Activated T-cell treated with anti-CD3 and anti-CD28 coated beads, Interleukin-2, amount 50 U/mL, for 4 hours (primary cell): ENCODE measurements at regions not wholly inside any gene's neighbourhood (a gene's known extent, or its start where the extent isn't known, plus 50 kb on each side); places are given as distances from the start of the nearest gene placed in this dataset.
"Not testable (repeated sequence)": the region's sequence is repeated elsewhere in the genome, so short reads cannot be mapped to it uniquely, and the experiment has no call there.

ENCODE experiments used
- ATAC-seq, 2 donors: fragments of 200-7000 bp; cut with Tn5 transposase; one replicate each; pipeline ENCODE4 v1.10.0; 2021
- DNase-seq: peaks from one replicate; pipeline ENCODE4 v3.0.0-alpha.2; 2020
- H3K27me3 Mint-ChIP-seq: one replicate; pipeline ENCODE4 v1.8.0; 2021; ENCODE audit warnings: low read depth, mixed read lengths
- H3K36me3 Mint-ChIP-seq: one replicate; pipeline ENCODE4 v1.8.0; 2022; ENCODE audit warnings: mixed read lengths; ENCODE audit not compliant: insufficient read depth
- H3K4me1 Mint-ChIP-seq: one replicate; pipeline ENCODE4 v1.8.0; 2021; ENCODE audit warnings: low read depth, mixed read lengths
- H3K4me3 Mint-ChIP-seq: one replicate; pipeline ENCODE4 v1.8.0; 2021; ENCODE audit warnings: mild to moderate bottlenecking, moderate library complexity, mixed read lengths
- H3K9me3 Mint-ChIP-seq: one replicate; pipeline ENCODE4 v1.8.0; 2021; ENCODE audit warnings: mixed read lengths

GRCh38 chr6:169086020-169086419, 167.6 kb downstream of the THBS2 start:
- no peaks in the 10 kb centered on the region for H3K27me3 Mint-ChIP-seq
- no peak for ATAC-seq
- H3K9me3 Mint-ChIP-seq: peaks cover 19% of the 10 kb centered on the region
- no peaks in the 10 kb centered on the region for H3K4me1 Mint-ChIP-seq
- no peaks in the 10 kb centered on the region for H3K36me3 Mint-ChIP-seq
- H3K4me3 Mint-ChIP-seq: no peak overlapping the region
- DNase-seq: no peak

GRCh38 chr6:169085466-169085865, 168.2 kb downstream of the THBS2 start:
- H3K4me1 Mint-ChIP-seq: no peaks in the 10 kb centered on the region
- H3K27me3 Mint-ChIP-seq: no peaks in the 10 kb centered on the region
- H3K4me3 Mint-ChIP-seq: no peak overlapping the region
- DNase-seq (no peak), ATAC-seq (no peak)
- peaks cover 13% of the 10 kb centered on the region for H3K9me3 Mint-ChIP-seq
- H3K36me3 Mint-ChIP-seq: no peaks in the 10 kb centered on the region

GRCh38 chr6:169084557-169084956, 169.1 kb downstream of the THBS2 start:
- H3K36me3 Mint-ChIP-seq, H3K9me3 Mint-ChIP-seq, H3K4me3 Mint-ChIP-seq, ATAC-seq, H3K27me3 Mint-ChIP-seq, H3K4me1 Mint-ChIP-seq, DNase-seq: not testable (repeated sequence)

- H3K27me3 Mint-ChIP-seq: no peaks in the 10 kb centered on the region
- H3K4me3 Mint-ChIP-seq: no peak overlapping the region
- DNase-seq: no peak
- no peaks in the 10 kb centered on the region for H3K36me3 Mint-ChIP-seq
- H3K4me1 Mint-ChIP-seq: no peaks in the 10 kb centered on the region
- no peak for ATAC-seq
- H3K9me3 Mint-ChIP-seq: peaks cover 4% of the 10 kb centered on the region
Observed at GRCh38 chr6:169084067-169084466, 169.6 kb downstream of the THBS2 start.

GRCh38 chr6:169083508-169083874, 170.2 kb downstream of the THBS2 start:
- no peaks in the 10 kb centered on the region for H3K27me3 Mint-ChIP-seq
- DNase-seq (no peak), ATAC-seq (no peak)
- H3K36me3 Mint-ChIP-seq: no peaks in the 10 kb centered on the region
- no peak overlapping the region for H3K4me3 Mint-ChIP-seq
- no peaks in the 10 kb centered on the region for H3K4me1 Mint-ChIP-seq
- no peaks in the 10 kb centered on the region for H3K9me3 Mint-ChIP-seq

- Mint-ChIP-seq H3K4me1 (no peaks in the 10 kb centered on the region), H3K9me3 (no peaks in the 10 kb centered on the region), H3K4me3 (no peak overlapping the region), H3K36me3 (no peaks in the 10 kb centered on the region), H3K27me3 (no peaks in the 10 kb centered on the region)
- ATAC-seq (peak in 1 of 2 donors; percentile 10), DNase-seq (no peak)
Observed at GRCh38 chr6:169082817-169083507, 170.7 kb downstream of the THBS2 start.

- no peaks in the 10 kb centered on the region for H3K27me3 Mint-ChIP-seq
- H3K36me3 Mint-ChIP-seq: no peaks in the 10 kb centered on the region
- no peaks in the 10 kb centered on the region for H3K4me1 Mint-ChIP-seq
- DNase-seq (no peak), ATAC-seq (no peak)
- no peaks in the 10 kb centered on the region for H3K9me3 Mint-ChIP-seq
- H3K4me3 Mint-ChIP-seq: no peak overlapping the region
Observed at GRCh38 chr6:169082093-169082492, 171.6 kb downstream of the THBS2 start.

- Mint-ChIP-seq H3K4me3 (no peak overlapping the region), H3K27me3 (peaks cover 4% of the 10 kb centered on the region), H3K4me1 (no peaks in the 10 kb centered on the region), H3K9me3 (no peaks in the 10 kb centered on the region), H3K36me3 (no peaks in the 10 kb centered on the region)
- no peak for DNase-seq
- no peak for ATAC-seq
Observed at GRCh38 chr6:169081248-169081647, 172.4 kb downstream of the THBS2 start.

GRCh38 chr6:169079650-169080049, 174.0 kb downstream of the THBS2 start:
- Mint-ChIP-seq H3K4me1 (no peaks in the 10 kb centered on the region), H3K9me3 (no peaks in the 10 kb centered on the region), H3K4me3 (no peak overlapping the region), H3K36me3 (no peaks in the 10 kb centered on the region), H3K27me3 (peaks cover 4% of the 10 kb centered on the region)
- no peak for ATAC-seq
- no peak for DNase-seq

- no peak for DNase-seq
- no peak overlapping the region for H3K4me3 Mint-ChIP-seq
- H3K36me3 Mint-ChIP-seq: no peaks in the 10 kb centered on the region
- ATAC-seq: no peak
- no peaks in the 10 kb centered on the region for H3K9me3 Mint-ChIP-seq
- H3K27me3 Mint-ChIP-seq: peaks cover 4% of the 10 kb centered on the region
- H3K4me1 Mint-ChIP-seq: no peaks in the 10 kb centered on the region
Observed at GRCh38 chr6:169078399-169079145, 175.1 kb downstream of the THBS2 start.

GRCh38 chr6:169075915-169076654, 177.6 kb downstream of the THBS2 start:
- Mint-ChIP-seq H3K4me1 (no peaks in the 10 kb centered on the region), H3K4me3 (no peak overlapping the region), H3K27me3 (peaks cover 4% of the 10 kb centered on the region), H3K36me3 (no peaks in the 10 kb centered on the region), H3K9me3 (no peaks in the 10 kb centered on the region)
- ATAC-seq (no peak), DNase-seq (no peak)

- Mint-ChIP-seq H3K4me3 (no peak overlapping the region), H3K4me1 (no peaks in the 10 kb centered on the region)
- no peak for DNase-seq
Observed at GRCh38 chr6:169075211-169075914, 178.3 kb downstream of the THBS2 start.

GRCh38 chr6:169074526-169074925, 179.1 kb downstream of the THBS2 start:
- H3K4me1 Mint-ChIP-seq: no peaks in the 10 kb centered on the region
- H3K4me3 Mint-ChIP-seq: no peak overlapping the region
- no peak for DNase-seq
- no peak for ATAC-seq
- H3K36me3 Mint-ChIP-seq: no peaks in the 10 kb centered on the region
- peaks cover 4% of the 10 kb centered on the region for H3K27me3 Mint-ChIP-seq
- no peaks in the 10 kb centered on the region for H3K9me3 Mint-ChIP-seq

More at GRCh38 chr6:169075211-169075914, 178.3 kb downstream of the THBS2 start:
- H3K36me3 Mint-ChIP-seq: no peaks in the 10 kb centered on the region
- H3K27me3 Mint-ChIP-seq: peaks cover 4% of the 10 kb centered on the region
- H3K9me3 Mint-ChIP-seq: no peaks in the 10 kb centered on the region
- ATAC-seq: no peak

- Mint-ChIP-seq H3K27me3 (peaks cover 4% of the 10 kb centered on the region), H3K4me1 (no peaks in the 10 kb centered on the region), H3K9me3 (no peaks in the 10 kb centered on the region), H3K36me3 (no peaks in the 10 kb centered on the region), H3K4me3 (no peak overlapping the region)
- ATAC-seq (no peak), DNase-seq (no peak)
Observed at GRCh38 chr6:169073311-169073710, 180.3 kb downstream of the THBS2 start.
